SU-DHL-6 (cell line): ENCODE measurements at regions not wholly inside any gene's neighbourhood (a gene's known extent, or its start where the extent isn't known, plus 50 kb on each side); places are given as distances from the start of the nearest gene placed in this dataset.

Experiments
- H2AFZ ChIP-seq: fragments of 200-600 bp; sonication (generic); 2 replicates; pipeline ENCODE4 v1.6.1; 2014; ENCODE audit warnings: low read depth, mild to moderate bottlenecking, moderate library complexity, mixed read lengths, antibody characterized with exemption, low read length; ENCODE audit not compliant: severe bottlenecking
- H3F3A ChIP-seq: fragments of 200-600 bp; shearing (Covaris generic); 2 replicates; pipeline ENCODE4 v1.6.0; 2016; ENCODE audit warnings: antibody characterized with exemption, mild to moderate bottlenecking; ENCODE audit not compliant: insufficient read depth
- H3K27ac ChIP-seq: fragments of 200-600 bp; sonication (generic); 2 replicates; pipeline ENCODE4 v1.5.1; 2016; ENCODE audit warnings: low read depth, mild to moderate bottlenecking, low read length, moderate library complexity, mixed read lengths
- H3K27me3 ChIP-seq: fragments of 200-600 bp; sonication (generic), shearing (Covaris generic); 2 replicates; pipeline ENCODE4 v1.6.0; 2014; ENCODE audit warnings: mild to moderate bottlenecking, low read length
- H3K36me3 ChIP-seq: fragments of 200-600 bp; sonication (generic); 2 replicates; pipeline ENCODE4 v1.6.1; 2014; ENCODE audit warnings: mild to moderate bottlenecking, low read length, mixed read lengths
- H3K4me2 ChIP-seq: fragments of 300-600, 200-600 bp; shearing (Covaris generic), sonication (generic); 2 replicates; pipeline ENCODE4 v1.6.0; 2014; ENCODE audit warnings: low read length, low read depth, mild to moderate bottlenecking; ENCODE audit not compliant: poor library complexity, severe bottlenecking
- H3K4me3 ChIP-seq: fragments of 200-600 bp; sonication (generic); 2 replicates; pipeline ENCODE4 v1.5.1; 2014; ENCODE audit warnings: antibody characterized with exemption, low read length, mild to moderate bottlenecking, mixed read lengths; ENCODE audit not compliant: insufficient read depth, poor library complexity, severe bottlenecking
- H3K79me2 ChIP-seq: fragments of 200-600 bp; sonication (generic); 2 replicates; pipeline ENCODE4 v1.6.1; 2014; ENCODE audit warnings: mild to moderate bottlenecking, low read length, moderate library complexity; ENCODE audit not compliant: insufficient read depth
- H3K9ac ChIP-seq: fragments of 200-600 bp; sonication (generic); 2 replicates; pipeline ENCODE4 v1.7.0; 2014; ENCODE audit warnings: mild to moderate bottlenecking, low read length
- H3K9me2 ChIP-seq: fragments of 200-600 bp; sonication (generic); replicated peaks from 2 replicates; pipeline ENCODE4 v1.6.1; 2014; ENCODE audit warnings: low read length; ENCODE audit not compliant: insufficient read depth
- H3K9me3 ChIP-seq: fragments of 200-600 bp; sonication (generic); 2 replicates; pipeline ENCODE4 v1.6.1; 2014; ENCODE audit warnings: low read length, mixed read lengths; ENCODE audit not compliant: insufficient read depth
- H4K20me1 ChIP-seq: fragments of 200-600 bp; sonication (generic); 2 replicates; pipeline ENCODE4 v1.6.1; 2014; ENCODE audit warnings: low read depth, mild to moderate bottlenecking, antibody characterized with exemption, low read length, moderate library complexity, mixed read lengths
- CTCF ChIP-seq: fragments of 200-600 bp; sonication (generic); IDR thresholded peaks from one replicate; pipeline ENCODE4 v1.5.1; 2017; ENCODE audit warnings: antibody characterized with exemption, mild to moderate bottlenecking, low read length, moderate library complexity; ENCODE audit not compliant: insufficient read depth, poor library complexity, severe bottlenecking
- EZH2phosphoT487 ChIP-seq: fragments of 200-600 bp; sonication (generic), shearing (Covaris generic); conservative IDR thresholded peaks from 2 replicates; pipeline ENCODE4 v1.6.1; 2018; ENCODE audit warnings: mild to moderate bottlenecking, antibody characterized with exemption, low read length, moderate library complexity, mixed read lengths

GRCh38 chr14:105899657-105900397 lies 373.4 kb downstream of the TMEM121 start:
- Histone ChIP-seq H3K79me2 (no peaks in the 10 kb centered on the region), H3F3A (no peaks in the 10 kb centered on the region), H3K4me2 (no peak overlapping the region), H3K4me3 (no peak overlapping the region), H3K9me3 (no peaks in the 10 kb centered on the region), H3K36me3 (no peaks in the 10 kb centered on the region), H3K27ac (no peak overlapping the region), H3K27me3 (no peaks in the 10 kb centered on the region), H2AFZ (no peak overlapping the region), H4K20me1 (no peaks in the 10 kb centered on the region), H3K9ac (no peak overlapping the region), H3K9me2 (no peaks in the 10 kb centered on the region)
- TF ChIP-seq EZH2phosphoT487 (no peak), CTCF (no peak)

- Histone ChIP-seq H3F3A (no peaks in the 10 kb centered on the region), H3K27me3 (no peaks in the 10 kb centered on the region), H2AFZ (no peak overlapping the region), H4K20me1 (no peaks in the 10 kb centered on the region), H3K4me3 (no peak overlapping the region), H3K9me2 (no peaks in the 10 kb centered on the region), H3K9me3 (no peaks in the 10 kb centered on the region), H3K79me2 (no peaks in the 10 kb centered on the region), H3K4me2 (no peak overlapping the region), H3K36me3 (no peaks in the 10 kb centered on the region), H3K27ac (no peak overlapping the region), H3K9ac (no peak overlapping the region)
- TF ChIP-seq CTCF: no peak
- TF ChIP-seq EZH2phosphoT487: no peak
These were observed 374.2 kb downstream of the TMEM121 start for GRCh38 chr14:105900398-105901160.

GRCh38 chr14:105901226-105901625 lies 374.8 kb downstream of the TMEM121 start:
- H3K27me3 ChIP-seq: no peaks in the 10 kb centered on the region
- H2AFZ ChIP-seq: no peak overlapping the region
- H3K79me2 ChIP-seq: no peaks in the 10 kb centered on the region
- no peak overlapping the region for H3K9ac ChIP-seq
- no peak overlapping the region for H3K4me2 ChIP-seq
- no peaks in the 10 kb centered on the region for H3K36me3 ChIP-seq
- H3F3A ChIP-seq: no peaks in the 10 kb centered on the region
- no peak overlapping the region for H3K27ac ChIP-seq
- H4K20me1 ChIP-seq: no peaks in the 10 kb centered on the region
- H3K4me3 ChIP-seq: no peak overlapping the region
- no peaks in the 10 kb centered on the region for H3K9me3 ChIP-seq
- TF ChIP-seq CTCF: no peak
- no peak for TF ChIP-seq EZH2phosphoT487
- H3K9me2 ChIP-seq: no peaks in the 10 kb centered on the region
